ENCODE measurements at regions not wholly inside any gene's neighbourhood (a gene's known extent, or its start where the extent isn't known, plus 50 kb on each side); places are given as distances from the start of the nearest gene placed in this dataset.

DNA sequence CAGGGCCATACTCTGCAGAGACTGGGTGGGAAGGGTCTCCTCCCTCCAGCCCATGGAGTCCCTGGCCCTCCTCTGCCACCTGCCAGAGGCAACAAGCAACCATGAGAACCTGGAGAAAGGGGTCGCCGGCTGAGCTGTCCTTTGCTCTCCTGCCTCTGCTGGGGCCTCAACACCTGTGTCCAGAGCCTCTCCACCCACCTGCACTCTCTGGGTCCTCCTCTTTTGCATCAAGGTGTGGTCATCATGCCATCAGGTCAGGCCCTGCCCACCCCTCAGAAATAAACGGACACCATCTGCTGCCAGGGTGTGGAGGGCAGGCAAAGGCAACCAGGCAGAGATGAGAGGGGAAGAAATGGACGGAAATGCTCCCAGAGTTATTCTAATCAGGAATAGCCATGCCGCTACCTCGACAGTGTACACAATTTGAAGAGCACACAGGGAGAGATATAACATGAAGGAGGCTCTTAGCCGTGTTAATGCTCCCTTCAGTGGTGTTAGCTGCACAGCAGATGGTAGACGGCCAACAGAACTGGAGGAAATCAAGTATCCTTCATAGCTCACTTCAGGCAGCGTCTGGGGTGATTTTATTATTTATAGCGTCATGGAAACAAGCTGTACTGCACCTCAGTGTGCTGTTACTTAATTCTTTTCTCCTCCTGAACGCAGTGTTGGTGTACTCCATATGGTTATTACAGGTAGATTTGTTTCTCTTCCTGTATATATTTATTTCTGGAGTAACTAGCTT, 247.9 kb downstream of the TSN start:
- no peaks in the 10 kb centered on the region for H3K27me3 ChIP-seq (ENCODE audit: low read length)

GRCh38 chr2:122007126-122007525, 251.7 kb downstream of the TSN start:
- Histone ChIP-seq H3K79me2 (ENCODE audit: low read length) (no peaks in the 10 kb centered on the region), H3K4me2 (ENCODE audit: low read depth, low read length, poor library complexity, severe bottlenecking) (no peak overlapping the region)

More for the DNA sequence above, 247.9 kb downstream of the TSN start:
- DNase-seq, result no peak
- H4K20me1 ChIP-seq (ENCODE audit: insufficient read depth, low read depth, low read length), result no peaks in the 10 kb centered on the region; the same call in 1 of the 2 replicates
- no peaks in the 10 kb centered on the region for H3K9me3 ChIP-seq (ENCODE audit: low read length)
- no peaks in the 10 kb centered on the region for H3K36me3 ChIP-seq (ENCODE audit: insufficient read depth, low read length)
- H3K4me2 ChIP-seq (ENCODE audit: low read depth, low read length, poor library complexity, severe bottlenecking), result no peak overlapping the region
- no peak overlapping the region for H3K4me3 ChIP-seq (ENCODE audit: low read length)
- H3K27ac ChIP-seq (ENCODE audit: low read length), result no peak overlapping the region
- H3K9me2 ChIP-seq (replicated peaks; ENCODE audit: insufficient read depth, low read length), result no peaks in the 10 kb centered on the region
- no peaks in the 10 kb centered on the region for H3K79me2 ChIP-seq (ENCODE audit: low read length)
- H3K4me1 ChIP-seq (ENCODE audit: low read length), result no peaks in the 10 kb centered on the region
- H2AFZ ChIP-seq (ENCODE audit: low read length), result no peak overlapping the region
- H3K9ac ChIP-seq (ENCODE audit: low read length), result no peak overlapping the region

DNA sequence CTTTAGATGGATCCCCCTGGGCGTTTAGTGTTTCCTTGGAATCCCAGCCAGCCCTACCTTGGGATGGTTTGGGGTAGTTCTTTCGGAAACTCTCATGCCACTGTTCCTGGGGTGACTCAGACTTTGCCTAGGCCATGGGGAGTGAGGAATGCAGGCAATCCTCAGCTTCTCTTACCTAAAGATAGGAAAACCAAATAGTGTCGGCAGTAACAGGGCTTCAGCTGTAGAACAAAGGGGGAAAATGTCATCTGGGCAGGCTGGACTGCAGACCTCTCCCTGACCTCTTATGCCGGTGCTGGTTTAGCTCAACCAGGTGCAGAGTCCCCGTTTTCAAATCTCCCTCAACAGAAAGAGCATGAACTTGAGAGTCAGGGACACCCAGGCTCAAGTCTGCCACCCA, 252.1 kb downstream of the TSN start:
- Histone ChIP-seq H3K4me1 (ENCODE audit: low read length) (no peaks in the 10 kb centered on the region), H3K27ac (ENCODE audit: low read length) (no peak overlapping the region), H3K4me2 (ENCODE audit: low read depth, low read length, poor library complexity, severe bottlenecking) (no peak overlapping the region), H3K9me2 (replicated peaks; ENCODE audit: insufficient read depth, low read length) (no peaks in the 10 kb centered on the region), H3K79me2 (ENCODE audit: low read length) (no peaks in the 10 kb centered on the region), H3K36me3 (ENCODE audit: insufficient read depth, low read length) (no peaks in the 10 kb centered on the region), H3K27me3 (ENCODE audit: low read length) (no peaks in the 10 kb centered on the region), H4K20me1 (ENCODE audit: insufficient read depth, low read depth, low read length) (no peaks in the 10 kb centered on the region), H3K4me3 (ENCODE audit: low read length) (no peak overlapping the region), H3K9ac (ENCODE audit: low read length) (no peak overlapping the region), H2AFZ (ENCODE audit: low read length) (no peak overlapping the region), H3K9me3 (ENCODE audit: low read length) (no peaks in the 10 kb centered on the region)
- no peak for DNase-seq

More at GRCh38 chr2:122007126-122007525, 251.7 kb downstream of the TSN start:
- Histone ChIP-seq H3K9ac (ENCODE audit: low read length) (no peak overlapping the region), H4K20me1 (ENCODE audit: insufficient read depth, low read depth, low read length) (no peaks in the 10 kb centered on the region), H2AFZ (ENCODE audit: low read length) (no peak overlapping the region), H3K27me3 (ENCODE audit: low read length) (no peaks in the 10 kb centered on the region), H3K9me3 (ENCODE audit: low read length) (no peaks in the 10 kb centered on the region), H3K27ac (ENCODE audit: low read length) (no peak overlapping the region), H3K4me3 (ENCODE audit: low read length) (no peak overlapping the region), H3K36me3 (ENCODE audit: insufficient read depth, low read length) (no peaks in the 10 kb centered on the region), H3K4me1 (ENCODE audit: low read length) (no peaks in the 10 kb centered on the region), H3K9me2 (replicated peaks; ENCODE audit: insufficient read depth, low read length) (no peaks in the 10 kb centered on the region)
- DNase-seq, result no peak

- Histone ChIP-seq H3K27me3 (ENCODE audit: low read length) (no peaks in the 10 kb centered on the region), H3K9ac (ENCODE audit: low read length) (no peak overlapping the region), H3K9me2 (replicated peaks; ENCODE audit: insufficient read depth, low read length) (no peaks in the 10 kb centered on the region), H3K4me2 (ENCODE audit: low read depth, low read length, poor library complexity, severe bottlenecking) (no peak overlapping the region), H3K79me2 (ENCODE audit: low read length) (no peaks in the 10 kb centered on the region), H2AFZ (ENCODE audit: low read length) (no peak overlapping the region), H3K36me3 (ENCODE audit: insufficient read depth, low read length) (no peaks in the 10 kb centered on the region), H3K9me3 (ENCODE audit: low read length) (no peaks in the 10 kb centered on the region), H4K20me1 (ENCODE audit: insufficient read depth, low read depth, low read length) (no peaks in the 10 kb centered on the region), H3K4me3 (ENCODE audit: low read length) (no peak overlapping the region), H3K27ac (ENCODE audit: low read length) (no peak overlapping the region), H3K4me1 (ENCODE audit: low read length) (no peaks in the 10 kb centered on the region)
- no peak for DNase-seq
Observed at GRCh38 chr2:122009561-122009960, 254.1 kb downstream of the TSN start.

- no peak overlapping the region for H3K9ac ChIP-seq (ENCODE audit: low read length)
Observed at GRCh38 chr2:122011493-122012270, 256.2 kb downstream of the TSN start.

DNA sequence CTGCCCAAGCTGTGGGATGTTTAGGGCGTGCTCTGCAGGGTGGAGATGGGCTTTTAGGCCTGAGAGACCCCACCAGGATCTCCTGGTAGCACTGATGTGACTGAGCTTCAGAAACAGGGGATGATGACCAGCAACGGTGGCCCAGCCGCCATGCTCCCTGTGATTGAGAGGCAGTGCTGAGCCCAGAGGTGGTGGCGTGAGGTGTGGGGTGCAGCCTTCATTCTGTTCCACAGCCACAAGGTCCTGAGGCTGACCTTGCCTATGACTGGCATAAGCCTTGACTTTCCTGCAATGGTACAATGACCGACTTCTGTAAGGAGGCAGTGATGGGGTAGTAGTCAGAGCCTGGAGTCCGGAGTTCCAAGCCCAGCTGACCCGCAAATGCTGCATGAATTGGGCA, 263.3 kb downstream of the TSN start:
- no peaks in the 10 kb centered on the region for H3K27me3 ChIP-seq (ENCODE audit: low read length)
- H4K20me1 ChIP-seq (ENCODE audit: insufficient read depth, low read depth, low read length), result no peaks in the 10 kb centered on the region
- DNase-seq, result no peak
- H3K4me3 ChIP-seq (ENCODE audit: low read length), result no peak overlapping the region
- H3K27ac ChIP-seq (ENCODE audit: low read length), result no peak overlapping the region
- H3K36me3 ChIP-seq (ENCODE audit: insufficient read depth, low read length), result no peaks in the 10 kb centered on the region
- H3K9ac ChIP-seq (ENCODE audit: low read length), result no peak overlapping the region
- no peaks in the 10 kb centered on the region for H3K9me2 ChIP-seq (replicated peaks; ENCODE audit: insufficient read depth, low read length)
- H3K4me2 ChIP-seq (ENCODE audit: low read depth, low read length, poor library complexity, severe bottlenecking), result no peak overlapping the region
- no peaks in the 10 kb centered on the region for H3K9me3 ChIP-seq (ENCODE audit: low read length)
- H3K4me1 ChIP-seq (ENCODE audit: low read length), result no peaks in the 10 kb centered on the region
- no peak overlapping the region for H2AFZ ChIP-seq (ENCODE audit: low read length)
- H3K79me2 ChIP-seq (ENCODE audit: low read length), result no peaks in the 10 kb centered on the region

More at GRCh38 chr2:122011493-122012270, 256.2 kb downstream of the TSN start:
- Histone ChIP-seq H3K4me2 (ENCODE audit: low read depth, low read length, poor library complexity, severe bottlenecking) (no peak overlapping the region), H3K79me2 (ENCODE audit: low read length) (no peaks in the 10 kb centered on the region), H3K27me3 (ENCODE audit: low read length) (no peaks in the 10 kb centered on the region), H3K4me3 (ENCODE audit: low read length) (no peak overlapping the region), H3K27ac (ENCODE audit: low read length) (no peak overlapping the region), H3K4me1 (ENCODE audit: low read length) (no peaks in the 10 kb centered on the region), H3K9me2 (replicated peaks; ENCODE audit: insufficient read depth, low read length) (no peaks in the 10 kb centered on the region), H3K36me3 (ENCODE audit: insufficient read depth, low read length) (no peaks in the 10 kb centered on the region), H2AFZ (ENCODE audit: low read length) (no peak overlapping the region), H3K9me3 (ENCODE audit: low read length) (no peaks in the 10 kb centered on the region), H4K20me1 (ENCODE audit: insufficient read depth, low read depth, low read length) (no peaks in the 10 kb centered on the region)
- DNase-seq, result no peak

DNA sequence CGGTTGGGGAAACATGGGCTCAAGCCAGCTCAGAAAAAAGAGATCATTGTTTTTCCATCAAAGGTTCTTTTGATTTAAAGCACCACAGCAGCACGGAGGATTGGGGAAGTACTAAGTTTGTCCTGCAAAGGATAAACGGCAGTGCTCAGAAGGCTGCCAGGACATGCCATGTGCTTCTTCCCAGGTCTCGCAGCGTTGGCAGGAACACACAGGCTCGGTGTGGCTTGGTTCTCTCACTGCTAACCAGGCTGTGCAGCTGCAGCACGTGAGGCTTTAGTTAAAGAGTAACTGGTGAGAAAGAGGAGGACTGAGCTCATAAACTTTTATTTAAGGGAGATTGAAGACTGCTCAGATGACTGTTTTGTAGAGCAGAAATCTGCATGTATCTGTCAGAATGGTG, 264.3 kb downstream of the TSN start:
- Histone ChIP-seq H3K4me2 (ENCODE audit: low read depth, low read length, poor library complexity, severe bottlenecking) (no peak overlapping the region), H4K20me1 (ENCODE audit: insufficient read depth, low read depth, low read length) (no peaks in the 10 kb centered on the region), H3K9me2 (replicated peaks; ENCODE audit: insufficient read depth, low read length) (no peaks in the 10 kb centered on the region), H3K27me3 (ENCODE audit: low read length) (no peaks in the 10 kb centered on the region), H3K4me3 (ENCODE audit: low read length) (no peak overlapping the region), H3K9me3 (ENCODE audit: low read length) (no peaks in the 10 kb centered on the region), H3K4me1 (ENCODE audit: low read length) (no peaks in the 10 kb centered on the region), H3K36me3 (ENCODE audit: insufficient read depth, low read length) (no peaks in the 10 kb centered on the region), H3K79me2 (ENCODE audit: low read length) (no peaks in the 10 kb centered on the region), H2AFZ (ENCODE audit: low read length) (no peak overlapping the region), H3K9ac (ENCODE audit: low read length) (no peak overlapping the region), H3K27ac (ENCODE audit: low read length) (no peak overlapping the region)
- DNase-seq, result peak; percentile 24

DNA sequence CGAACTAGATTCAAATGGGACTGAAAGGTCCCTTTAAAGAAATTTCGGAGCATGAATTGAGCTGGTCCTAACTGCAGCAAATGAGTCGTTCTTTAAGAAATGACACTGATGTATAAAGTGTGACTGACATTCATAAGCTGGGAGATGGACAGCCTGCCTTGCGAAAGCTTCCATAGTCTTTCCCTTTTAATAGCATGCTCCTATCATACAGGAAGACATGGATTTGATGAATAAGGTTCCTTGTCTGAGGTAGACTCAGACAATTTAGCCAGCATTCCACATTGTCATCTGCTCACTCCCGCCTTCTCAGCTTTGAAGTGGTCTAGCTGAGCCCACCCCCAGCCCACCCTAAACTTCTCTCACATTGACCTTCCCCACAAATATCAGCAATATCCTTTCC, 264.9 kb downstream of the TSN start:
- DNase-seq, result no peak
- Histone ChIP-seq H3K27me3 (ENCODE audit: low read length) (no peaks in the 10 kb centered on the region), H3K27ac (ENCODE audit: low read length) (no peak overlapping the region), H2AFZ (ENCODE audit: low read length) (no peak overlapping the region), H3K79me2 (ENCODE audit: low read length) (no peaks in the 10 kb centered on the region), H3K9me3 (ENCODE audit: low read length) (no peaks in the 10 kb centered on the region), H3K9me2 (replicated peaks; ENCODE audit: insufficient read depth, low read length) (no peaks in the 10 kb centered on the region), H4K20me1 (ENCODE audit: insufficient read depth, low read depth, low read length) (no peaks in the 10 kb centered on the region), H3K4me3 (ENCODE audit: low read length) (no peak overlapping the region), H3K9ac (ENCODE audit: low read length) (no peak overlapping the region), H3K36me3 (ENCODE audit: insufficient read depth, low read length) (no peaks in the 10 kb centered on the region), H3K4me2 (ENCODE audit: low read depth, low read length, poor library complexity, severe bottlenecking) (no peak overlapping the region), H3K4me1 (ENCODE audit: low read length) (no peaks in the 10 kb centered on the region)
